ENCODE measurements at regions not wholly inside any gene's neighbourhood (a gene's known extent, or its start where the extent isn't known, plus 50 kb on each side); places are given as distances from the start of the nearest gene placed in this dataset.
"Not testable (repeated sequence)": the region's sequence is repeated elsewhere in the genome, so short reads cannot be mapped to it uniquely, and the experiment has no call there.

DNA sequence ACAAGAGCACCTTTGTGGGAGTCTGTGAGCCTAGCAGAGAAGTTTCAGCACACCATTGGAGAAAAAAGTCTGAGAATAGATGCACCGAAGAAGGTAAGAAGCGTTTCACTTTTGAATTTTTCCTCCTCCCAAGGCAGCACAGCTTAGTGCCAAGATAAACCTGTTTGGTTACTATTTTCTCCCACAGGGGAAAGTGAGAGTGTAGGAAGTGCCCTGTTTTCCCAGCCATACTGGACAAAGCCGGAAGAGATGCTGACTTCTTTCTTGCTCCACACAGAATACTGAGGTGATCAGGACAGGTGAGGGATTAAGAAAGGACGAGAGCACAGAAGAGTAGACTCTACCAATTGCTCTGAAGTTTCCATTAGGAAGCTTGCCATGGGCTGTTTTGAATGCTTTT lies 1011.0 kb upstream of the MIR17HG start:
- no peak for DNase-seq (ENCODE audit: low spot score)
- TF ChIP-seq RXRA (IDR thresholded peaks at IDR 0.05) (no peak), NR2F2 (IDR thresholded peaks at IDR 0.05) (no peak), FOXA1 (IDR thresholded peaks at IDR 0.05) (no peak), RAD21 (IDR thresholded peaks at IDR 0.05) (no peak), GABPA (IDR thresholded peaks at IDR 0.05 in 1 of 2, conservative IDR thresholded peaks at IDR 0.05 in 1 of 2) (no peak), HNF4A (conservative IDR thresholded peaks at IDR 0.05) (no peak), SP1 (IDR thresholded peaks at IDR 0.05) (no peak), TAF1 (conservative IDR thresholded peaks at IDR 0.05) (no peak)
- TF ChIP-seq, protein P1, sequence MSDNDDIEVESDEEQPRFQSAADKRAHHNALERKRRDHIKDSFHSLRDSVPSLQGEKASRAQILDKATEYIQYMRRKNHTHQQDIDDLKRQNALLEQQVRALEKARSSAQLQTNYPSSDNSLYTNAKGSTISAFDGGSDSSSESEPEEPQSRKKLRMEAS (IDR thresholded peaks at IDR 0.05): no peak
- TF ChIP-seq, protein P2, sequence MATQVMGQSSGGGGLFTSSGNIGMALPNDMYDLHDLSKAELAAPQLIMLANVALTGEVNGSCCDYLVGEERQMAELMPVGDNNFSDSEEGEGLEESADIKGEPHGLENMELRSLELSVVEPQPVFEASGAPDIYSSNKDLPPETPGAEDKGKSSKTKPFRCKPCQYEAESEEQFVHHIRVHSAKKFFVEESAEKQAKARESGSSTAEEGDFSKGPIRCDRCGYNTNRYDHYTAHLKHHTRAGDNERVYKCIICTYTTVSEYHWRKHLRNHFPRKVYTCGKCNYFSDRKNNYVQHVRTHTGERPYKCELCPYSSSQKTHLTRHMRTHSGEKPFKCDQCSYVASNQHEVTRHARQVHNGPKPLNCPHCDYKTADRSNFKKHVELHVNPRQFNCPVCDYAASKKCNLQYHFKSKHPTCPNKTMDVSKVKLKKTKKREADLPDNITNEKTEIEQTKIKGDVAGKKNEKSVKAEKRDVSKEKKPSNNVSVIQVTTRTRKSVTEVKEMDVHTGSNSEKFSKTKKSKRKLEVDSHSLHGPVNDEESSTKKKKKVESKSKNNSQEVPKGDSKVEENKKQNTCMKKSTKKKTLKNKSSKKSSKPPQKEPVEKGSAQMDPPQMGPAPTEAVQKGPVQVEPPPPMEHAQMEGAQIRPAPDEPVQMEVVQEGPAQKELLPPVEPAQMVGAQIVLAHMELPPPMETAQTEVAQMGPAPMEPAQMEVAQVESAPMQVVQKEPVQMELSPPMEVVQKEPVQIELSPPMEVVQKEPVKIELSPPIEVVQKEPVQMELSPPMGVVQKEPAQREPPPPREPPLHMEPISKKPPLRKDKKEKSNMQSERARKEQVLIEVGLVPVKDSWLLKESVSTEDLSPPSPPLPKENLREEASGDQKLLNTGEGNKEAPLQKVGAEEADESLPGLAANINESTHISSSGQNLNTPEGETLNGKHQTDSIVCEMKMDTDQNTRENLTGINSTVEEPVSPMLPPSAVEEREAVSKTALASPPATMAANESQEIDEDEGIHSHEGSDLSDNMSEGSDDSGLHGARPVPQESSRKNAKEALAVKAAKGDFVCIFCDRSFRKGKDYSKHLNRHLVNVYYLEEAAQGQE (IDR thresholded peaks at IDR 0.05): no peak
- TF ChIP-seq, protein P3, sequence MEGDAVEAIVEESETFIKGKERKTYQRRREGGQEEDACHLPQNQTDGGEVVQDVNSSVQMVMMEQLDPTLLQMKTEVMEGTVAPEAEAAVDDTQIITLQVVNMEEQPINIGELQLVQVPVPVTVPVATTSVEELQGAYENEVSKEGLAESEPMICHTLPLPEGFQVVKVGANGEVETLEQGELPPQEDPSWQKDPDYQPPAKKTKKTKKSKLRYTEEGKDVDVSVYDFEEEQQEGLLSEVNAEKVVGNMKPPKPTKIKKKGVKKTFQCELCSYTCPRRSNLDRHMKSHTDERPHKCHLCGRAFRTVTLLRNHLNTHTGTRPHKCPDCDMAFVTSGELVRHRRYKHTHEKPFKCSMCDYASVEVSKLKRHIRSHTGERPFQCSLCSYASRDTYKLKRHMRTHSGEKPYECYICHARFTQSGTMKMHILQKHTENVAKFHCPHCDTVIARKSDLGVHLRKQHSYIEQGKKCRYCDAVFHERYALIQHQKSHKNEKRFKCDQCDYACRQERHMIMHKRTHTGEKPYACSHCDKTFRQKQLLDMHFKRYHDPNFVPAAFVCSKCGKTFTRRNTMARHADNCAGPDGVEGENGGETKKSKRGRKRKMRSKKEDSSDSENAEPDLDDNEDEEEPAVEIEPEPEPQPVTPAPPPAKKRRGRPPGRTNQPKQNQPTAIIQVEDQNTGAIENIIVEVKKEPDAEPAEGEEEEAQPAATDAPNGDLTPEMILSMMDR (IDR thresholded peaks at IDR 0.05; ENCODE audit: low read depth, low read length, missing input control): no peak
- no peaks in the 10 kb centered on the region for H3K36me3 ChIP-seq (ENCODE audit: control insufficient read depth in 4 of 4, insufficient read depth in 3 of 4, low read depth in 1 of 4, low read length in 3 of 4)
- peaks cover 0 to 5% (median 0%) of the 10 kb centered on the region in 4 donors for H3K27me3 ChIP-seq (ENCODE audit: control insufficient read depth in 4 of 4, insufficient read depth in 4 of 4, low read length in 3 of 4)
- no peaks in the 10 kb centered on the region for H3K4me1 ChIP-seq (ENCODE audit: control insufficient read depth in 4 of 4, insufficient read depth in 4 of 4, low read length in 3 of 4)
- WGBS: 60% methylated on average over 4 of the region's 4 CpGs
- no peaks in the 10 kb centered on the region for H3K9me3 ChIP-seq (ENCODE audit: control insufficient read depth in 4 of 4, low read length in 3 of 4)
- no peak overlapping the region for H3K9ac ChIP-seq (ENCODE audit: low read depth in 1 of 2, low read length in 2 of 2)
- H3K27ac ChIP-seq (ENCODE audit: low read depth in 1 of 2, low read length in 2 of 2): no peak overlapping the region
- H3K4me3 ChIP-seq (ENCODE audit: low read depth in 1 of 3, low read length in 3 of 3): no peak overlapping the region

DNA sequence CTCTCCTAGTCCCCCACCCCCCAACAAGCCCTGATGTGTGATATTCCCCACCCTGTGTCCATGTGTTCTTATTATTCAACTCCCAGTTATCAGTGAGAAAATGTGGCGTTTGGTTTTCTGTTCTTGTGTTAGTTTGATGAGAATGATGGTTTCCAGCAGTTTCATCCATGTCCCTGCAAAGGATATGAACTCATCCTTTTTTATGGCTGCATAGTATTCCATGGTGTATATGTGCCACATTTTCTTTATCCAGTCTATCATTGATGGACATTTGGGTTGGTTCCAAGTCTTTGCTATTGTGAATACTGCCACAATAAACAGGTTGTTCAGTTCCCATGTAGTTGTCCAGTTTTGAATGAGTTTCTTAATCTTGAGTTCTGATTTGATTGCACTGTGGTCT lies 1006.1 kb upstream of the MIR17HG start:
- H3K9ac ChIP-seq (ENCODE audit: low read depth in 1 of 2, low read length in 2 of 2); DNase-seq (ENCODE audit: low spot score); H3K27me3 ChIP-seq (ENCODE audit: control insufficient read depth in 4 of 4, insufficient read depth in 4 of 4, low read length in 3 of 4); H3K36me3 ChIP-seq (ENCODE audit: control insufficient read depth in 4 of 4, insufficient read depth in 3 of 4, low read depth in 1 of 4, low read length in 3 of 4); H3K4me1 ChIP-seq (ENCODE audit: control insufficient read depth in 4 of 4, insufficient read depth in 4 of 4, low read length in 3 of 4); H3K4me3 ChIP-seq (ENCODE audit: low read depth in 1 of 3, low read length in 3 of 3); H3K27ac ChIP-seq (ENCODE audit: low read depth in 1 of 2, low read length in 2 of 2); H3K9me3 ChIP-seq (ENCODE audit: control insufficient read depth in 4 of 4, low read length in 3 of 4): not testable (repeated sequence)
- whole genome bisulfite sequencing: 69% methylated on average over 1 of the region's 1 CpG

DNA sequence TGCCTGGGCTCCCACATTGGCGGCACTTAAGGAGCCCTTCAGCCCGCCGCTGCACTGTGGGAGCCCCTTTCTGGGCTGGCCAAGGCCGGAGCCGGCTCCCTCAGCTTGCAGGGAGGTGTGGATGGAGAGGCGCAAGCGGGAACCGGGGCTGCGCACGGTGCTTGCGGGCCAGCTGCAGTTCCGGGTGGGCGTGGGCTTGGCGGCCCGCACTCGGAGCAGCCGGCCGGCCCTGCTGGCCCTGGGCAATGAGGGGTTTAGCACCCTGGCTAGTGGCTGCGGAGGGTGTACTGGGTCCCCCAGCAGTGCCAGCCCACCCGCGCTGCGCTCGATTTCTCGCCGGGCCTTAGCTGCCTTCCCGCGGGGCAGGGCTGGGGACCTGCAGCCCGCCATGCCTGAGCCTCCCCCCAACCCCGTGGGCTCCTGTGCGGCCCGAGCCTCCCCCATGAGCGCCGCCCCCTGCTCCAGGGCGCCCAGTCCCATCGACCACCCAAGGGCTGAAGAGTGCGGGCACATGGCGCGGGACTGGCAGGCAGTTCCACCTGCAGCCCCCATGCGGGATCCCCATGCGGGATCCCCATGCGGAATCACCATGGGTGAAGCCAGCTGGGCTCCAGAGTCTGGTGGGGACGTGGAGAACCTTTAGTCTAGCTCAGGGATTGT lies 998.9 kb upstream of the MIR17HG start:
- H3K9ac ChIP-seq (ENCODE audit: low read depth in 1 of 2, low read length in 2 of 2); DNase-seq (ENCODE audit: low spot score): not testable (repeated sequence)

More for the DNA sequence above, 998.9 kb upstream of the MIR17HG start:
- H3K4me3 ChIP-seq (ENCODE audit: low read depth in 1 of 3, low read length in 3 of 3); H3K4me1 ChIP-seq (ENCODE audit: control insufficient read depth in 4 of 4, insufficient read depth in 4 of 4, low read length in 3 of 4); H3K27me3 ChIP-seq (ENCODE audit: control insufficient read depth in 4 of 4, insufficient read depth in 4 of 4, low read length in 3 of 4); H3K36me3 ChIP-seq (ENCODE audit: control insufficient read depth in 4 of 4, insufficient read depth in 3 of 4, low read depth in 1 of 4, low read length in 3 of 4); H3K9me3 ChIP-seq (ENCODE audit: control insufficient read depth in 4 of 4, low read length in 3 of 4); H3K27ac ChIP-seq (ENCODE audit: low read depth in 1 of 2, low read length in 2 of 2): not testable (repeated sequence)
- WGBS: 95% methylated on average over 42 of the region's 42 CpGs

All from liver (tissue), 8 donors.